HS-5 (cell line): ENCODE measurements at regions not wholly inside any gene's neighbourhood (a gene's known extent, or its start where the extent isn't known, plus 50 kb on each side); places are given as distances from the start of the nearest gene placed in this dataset.

Experiments
- DNase-seq: peaks from one replicate; pipeline ENCODE4 v3.0.0-alpha.2; 2012; ENCODE audit warnings: low read depth

GRCh38 chr13:34040863-34041262 is 222.9 kb downstream of the RFC3 start:
- no peak for DNase-seq

- DNase-seq, result no peak
Observed at GRCh38 chr13:34044041-34044440, 226.1 kb downstream of the RFC3 start.

- DNase-seq, result peak; percentile 37
Observed at GRCh38 chr13:34044660-34045080, 226.7 kb downstream of the RFC3 start.

- DNase-seq, result no peak
Observed at GRCh38 chr13:34046457-34046856, 228.5 kb downstream of the RFC3 start.

- no peak for DNase-seq
Observed at GRCh38 chr13:34048652-34049051, 230.7 kb downstream of the RFC3 start.

- DNase-seq, result no peak
Observed at GRCh38 chr13:34056733-34057258, 238.8 kb downstream of the RFC3 start.

- DNase-seq, result no peak
Observed at GRCh38 chr13:34064456-34065205, 246.7 kb downstream of the RFC3 start.

GRCh38 chr13:34065928-34066327 is 248.0 kb downstream of the RFC3 start:
- no peak for DNase-seq

GRCh38 chr13:34066344-34066743 is 248.4 kb downstream of the RFC3 start:
- no peak for DNase-seq

GRCh38 chr13:34070006-34070405 is 252.1 kb downstream of the RFC3 start:
- peak; percentile 6 for DNase-seq

- no peak for DNase-seq
Observed at GRCh38 chr13:34070544-34071303, 252.8 kb downstream of the RFC3 start.

GRCh38 chr13:34076319-34076718 is 258.4 kb downstream of the RFC3 start:
- no peak for DNase-seq

GRCh38 chr13:34076943-34077703 is 259.2 kb downstream of the RFC3 start:
- DNase-seq, result no peak

- no peak for DNase-seq
Observed at GRCh38 chr13:34078334-34078999, 260.5 kb downstream of the RFC3 start.

GRCh38 chr13:34085204-34085603 is 267.3 kb downstream of the RFC3 start:
- DNase-seq, result no peak

GRCh38 chr13:34086281-34086680 is 268.3 kb downstream of the RFC3 start:
- no peak for DNase-seq

- no peak for DNase-seq
Observed at GRCh38 chr13:34087791-34088190, 269.8 kb downstream of the RFC3 start.

GRCh38 chr13:34103854-34104253 is 285.9 kb downstream of the RFC3 start:
- no peak for DNase-seq

GRCh38 chr13:34104853-34105252 is 286.9 kb downstream of the RFC3 start:
- DNase-seq, result no peak

GRCh38 chr13:34107806-34108205 is 289.9 kb downstream of the RFC3 start:
- DNase-seq, result no peak

GRCh38 chr13:34108410-34108809 is 290.5 kb downstream of the RFC3 start:
- DNase-seq, result no peak

- no peak for DNase-seq
Observed at GRCh38 chr13:34114581-34114980, 296.6 kb downstream of the RFC3 start.
